GM21515 (cell line): ENCODE measurements at regions not wholly inside any gene's neighbourhood (a gene's known extent, or its start where the extent isn't known, plus 50 kb on each side); places are given as distances from the start of the nearest gene placed in this dataset.
"Not testable (repeated sequence)": the region's sequence is repeated elsewhere in the genome, so short reads cannot be mapped to it uniquely, and the experiment has no call there.

ENCODE experiments used
- ATAC-seq: cut with Tn5 transposase; IDR thresholded peaks from one replicate; pipeline ENCODE4 v1.9.1; 2021; ENCODE audit not compliant: unreplicated experiment

- ATAC-seq, result no peak
Measured at GRCh38 chr6:92114091-92114675, 1305.2 kb downstream of the EPHA7 start.

- no peak for ATAC-seq
Measured at GRCh38 chr6:92111386-92111785, 1308.0 kb downstream of the EPHA7 start.

- ATAC-seq, result no peak
Measured at GRCh38 chr6:92110403-92110802, 1309.0 kb downstream of the EPHA7 start.

GRCh38 chr6:92109956-92110355 is 1309.4 kb downstream of the EPHA7 start:
- no peak for ATAC-seq

- no peak for ATAC-seq
Measured at GRCh38 chr6:92109256-92109655, 1310.1 kb downstream of the EPHA7 start.

GRCh38 chr6:92086750-92087149 is 1332.6 kb downstream of the EPHA7 start:
- ATAC-seq, result no peak

- not testable (repeated sequence) for ATAC-seq
Measured at GRCh38 chr6:92083914-92084313, 1335.4 kb downstream of the EPHA7 start.

GRCh38 chr6:92072387-92072786 is 1347.0 kb downstream of the EPHA7 start:
- no peak for ATAC-seq

- ATAC-seq, result no peak
Measured at GRCh38 chr6:92069781-92070180, 1349.6 kb downstream of the EPHA7 start.

GRCh38 chr6:92052513-92052912 is 1366.8 kb downstream of the EPHA7 start:
- ATAC-seq, result no peak

- no peak for ATAC-seq
Measured at GRCh38 chr6:92050216-92050615, 1369.1 kb downstream of the EPHA7 start.

- no peak for ATAC-seq
Measured at GRCh38 chr6:92047860-92048259, 1371.5 kb downstream of the EPHA7 start.

- no peak for ATAC-seq
Measured at GRCh38 chr6:92047152-92047850, 1372.1 kb downstream of the EPHA7 start.

GRCh38 chr6:92044312-92044711 is 1375.0 kb downstream of the EPHA7 start:
- ATAC-seq, result no peak

- no peak for ATAC-seq
Measured at GRCh38 chr6:92043777-92044176, 1375.6 kb downstream of the EPHA7 start.

- no peak for ATAC-seq
Measured at GRCh38 chr6:92026878-92027277, 1392.5 kb downstream of the EPHA7 start.

- ATAC-seq, result no peak
Measured at GRCh38 chr6:92024881-92025280, 1394.5 kb downstream of the EPHA7 start.

- ATAC-seq, result no peak
Measured at GRCh38 chr6:92024110-92024509, 1395.2 kb downstream of the EPHA7 start.

- ATAC-seq, result no peak
Measured at GRCh38 chr6:92023410-92023966, 1395.9 kb downstream of the EPHA7 start.

- no peak for ATAC-seq
Measured at GRCh38 chr6:92011681-92012245, 1407.6 kb downstream of the EPHA7 start.

- no peak for ATAC-seq
Measured at GRCh38 chr6:92008757-92009502, 1410.4 kb downstream of the EPHA7 start.

- no peak for ATAC-seq
Measured at GRCh38 chr6:92000112-92000511, 1413.2 kb upstream of the MAP3K7 start.
